Upper lobe of right lung (tissue), 1 donor: ENCODE measurements at regions not wholly inside any gene's neighbourhood (a gene's known extent, or its start where the extent isn't known, plus 50 kb on each side); places are given as distances from the start of the nearest gene placed in this dataset.

Source experiments
- ATAC-seq: fragments of 200-7000 bp; cut with Tn5 transposase; one replicate; pipeline ENCODE4 v1.9.1; 2020; ENCODE audit warnings: mild to moderate bottlenecking, moderate library complexity
- DNase-seq: peaks from one replicate; pipeline ENCODE4 v3.0.0-alpha.2; 2020
- H3K27ac ChIP-seq: fragments of 200-600 bp; one replicate; pipeline ENCODE4 v1.8.0; 2022
- H3K27me3 ChIP-seq: fragments of 200-600 bp; one replicate; pipeline ENCODE4 v1.8.0; 2022; ENCODE audit warnings: mild to moderate bottlenecking
- H3K36me3 ChIP-seq: fragments of 200-600 bp; one replicate; pipeline ENCODE4 v1.8.0; 2022
- H3K4me1 ChIP-seq: fragments of 200-600 bp; one replicate; pipeline ENCODE4 v1.8.0; 2022
- H3K4me3 ChIP-seq: fragments of 200-600 bp; one replicate; pipeline ENCODE4 v1.8.0; 2022; ENCODE audit warnings: mild to moderate bottlenecking
- H3K9me3 ChIP-seq: fragments of 200-600 bp; one replicate; pipeline ENCODE4 v1.8.0; 2022
- CTCF ChIP-seq: fragments of 200-600 bp; IDR thresholded peaks from one replicate; pipeline ENCODE4 v1.8.0; 2022; ENCODE audit warnings: antibody characterized with exemption
- intact Hi-C: fragments of 100-400 bp; cut with DNase I; formaldehyde crosslinking; loops from one replicate; pipeline ENCODE4 v1.11.0; 2022
- donor health status: DM: no; HTN: yes; CAD: no; lungs with severe emphysema.

- peak overlapping the region; percentile 37 for H3K27ac ChIP-seq
- DNase-seq (peak; percentile 92), ATAC-seq (peak; percentile 90)
- no peaks in the 10 kb centered on the region for H3K9me3 ChIP-seq
- no peaks in the 10 kb centered on the region for H3K36me3 ChIP-seq
- intact Hi-C loops: loop anchor here (10.0 kb wide), 1 partner anchor 91 kb away; no protein-coding TSS in a partner anchor
- peaks cover 11% of the 10 kb centered on the region for H3K4me1 ChIP-seq
- no peaks in the 10 kb centered on the region for H3K27me3 ChIP-seq
- peak overlapping the region; percentile 52 for H3K4me3 ChIP-seq
- TF ChIP-seq CTCF: peak; percentile 98
These were observed 75.8 kb upstream of the ZBED5 start for GRCh38 chr11:10933455-10934292.

DNA sequence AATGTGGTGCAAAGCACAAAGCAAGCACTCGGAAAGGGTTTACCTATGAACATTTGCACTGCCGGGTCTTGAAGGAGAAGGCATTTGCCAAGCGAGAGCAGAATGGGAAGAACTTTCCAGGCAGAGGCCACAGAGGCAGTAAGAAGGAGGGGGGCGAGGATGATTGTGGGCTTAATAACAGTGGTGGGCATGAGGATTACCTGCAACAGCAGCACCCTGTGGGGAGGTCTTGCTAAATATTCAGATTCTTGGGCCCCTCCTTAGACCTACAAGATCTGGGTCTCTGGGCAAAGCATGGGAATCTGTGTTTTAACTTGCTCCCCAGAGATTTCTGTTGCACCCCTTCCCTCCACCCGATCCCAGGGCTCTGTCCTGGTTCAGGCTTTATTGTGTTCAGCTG is 75.1 kb upstream of the ZBED5 start:
- ATAC-seq: no peak
- intact Hi-C loops: loop anchor here (10.0 kb wide), 1 partner anchor 92 kb away; no protein-coding TSS in a partner anchor
- DNase-seq: no peak
- Histone ChIP-seq H3K9me3 (no peaks in the 10 kb centered on the region), H3K36me3 (no peaks in the 10 kb centered on the region), H3K4me1 (peaks cover 11% of the 10 kb centered on the region), H3K27me3 (no peaks in the 10 kb centered on the region), H3K4me3 (no peak overlapping the region), H3K27ac (no peak overlapping the region)
- no peak for TF ChIP-seq CTCF

DNA sequence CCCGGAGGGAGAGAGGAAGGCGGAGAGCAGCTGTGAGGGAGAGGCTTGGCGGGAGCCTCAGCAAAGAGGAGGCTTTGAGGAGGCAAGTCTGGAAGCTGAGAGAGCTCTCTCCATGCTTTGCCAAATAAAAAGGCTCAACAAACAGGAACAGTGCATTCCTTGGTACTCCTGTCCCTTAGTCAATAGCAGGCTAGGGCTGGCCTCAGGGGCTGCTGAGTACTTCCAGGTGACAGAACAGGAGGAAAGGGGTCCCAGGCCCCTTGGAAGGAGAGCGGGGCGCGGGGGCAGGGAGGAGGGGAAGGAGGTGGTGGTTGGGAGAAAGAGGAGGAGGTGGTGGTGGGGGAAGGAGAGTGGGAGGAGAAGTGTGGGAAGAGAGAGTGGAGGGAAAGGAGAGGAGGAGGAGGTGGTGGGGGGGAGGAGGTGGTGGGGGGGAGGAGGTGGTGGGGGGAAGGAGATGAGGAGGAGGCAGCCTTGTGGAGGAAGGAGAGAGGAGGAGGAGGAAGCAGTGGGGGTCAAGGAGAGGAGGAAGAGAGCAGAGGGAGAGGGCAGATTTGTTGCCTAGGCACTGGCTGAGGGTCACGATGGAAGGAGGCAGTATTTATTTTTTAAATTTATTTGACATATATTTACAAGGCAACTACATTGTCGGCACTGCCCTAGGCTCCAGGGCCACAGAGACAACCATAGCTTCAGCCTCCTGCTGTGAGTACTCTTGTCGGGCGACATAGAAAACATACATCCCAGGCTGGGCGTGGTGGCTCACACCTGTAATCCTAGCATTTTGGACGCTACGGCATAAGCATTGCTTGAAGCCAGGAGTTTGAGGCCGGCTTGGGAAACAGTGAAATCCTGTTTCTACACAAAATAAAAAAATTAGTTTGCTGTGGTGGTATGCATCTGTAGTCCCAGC is 74.2 kb upstream of the ZBED5 start:
- intact Hi-C loops: loop anchor here (10.0 kb wide), 1 partner anchor 93 kb away; no protein-coding TSS in a partner anchor
- H3K9me3 ChIP-seq: no peaks in the 10 kb centered on the region
- H3K27me3 ChIP-seq: no peaks in the 10 kb centered on the region
- TF ChIP-seq CTCF: no peak
- peaks cover 11% of the 10 kb centered on the region for H3K4me1 ChIP-seq
- no peaks in the 10 kb centered on the region for H3K36me3 ChIP-seq
- peak overlapping the region; percentile 66 for H3K4me3 ChIP-seq
- ATAC-seq: no peak
- H3K27ac ChIP-seq: peak overlapping the region; percentile 86
- DNase-seq: peak; percentile 71

DNA sequence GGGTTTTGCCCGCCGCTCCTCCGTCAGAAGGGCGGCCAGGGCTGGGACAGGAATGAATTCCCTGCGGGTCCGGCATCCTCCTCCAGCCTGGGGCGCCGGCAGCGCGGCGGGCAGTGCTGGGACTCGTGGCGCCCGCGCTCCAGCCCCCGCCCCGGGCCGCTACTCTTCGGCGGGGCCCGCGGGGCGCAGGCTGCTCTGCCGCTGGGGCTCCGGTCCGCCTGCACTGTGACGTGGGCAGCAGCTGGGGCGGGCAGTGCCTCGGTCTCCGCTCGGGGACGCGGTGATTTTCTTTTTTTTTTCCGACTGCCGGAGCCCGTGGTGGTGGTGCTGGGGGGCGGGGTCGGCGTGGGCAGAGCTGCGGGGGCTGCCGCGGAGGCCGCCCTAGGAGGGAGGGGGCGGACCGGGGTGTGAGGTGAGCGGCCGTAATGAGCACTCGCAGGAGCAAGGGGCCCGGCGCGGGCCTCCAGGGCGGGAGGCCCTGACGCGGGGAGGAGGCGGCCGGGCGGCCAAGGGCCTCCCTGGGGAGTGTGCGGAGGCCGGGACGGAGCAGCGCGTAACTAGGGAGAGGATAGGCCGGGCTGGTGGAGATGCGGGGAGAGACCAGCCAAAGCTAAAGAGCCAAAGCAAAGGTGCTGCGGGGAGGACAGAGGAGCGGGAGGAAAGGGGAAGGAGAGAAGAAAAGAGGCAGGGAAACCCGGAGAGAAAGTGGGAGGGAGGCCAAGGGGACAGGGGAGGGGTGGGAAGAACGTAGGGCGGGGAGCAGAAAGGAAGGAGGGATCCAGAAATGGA is 73.3 kb upstream of the ZBED5 start:
- intact Hi-C loops: loop anchor here (10.0 kb wide), 1 partner anchor 94 kb away; no protein-coding TSS in a partner anchor
- DNase-seq (peak; percentile 87), ATAC-seq (peak; percentile 77)
- peak overlapping the region; percentile 66 for H3K4me3 ChIP-seq
- no peaks in the 10 kb centered on the region for H3K27me3 ChIP-seq
- no peaks in the 10 kb centered on the region for H3K36me3 ChIP-seq
- H3K4me1 ChIP-seq: peaks cover 11% of the 10 kb centered on the region
- no peaks in the 10 kb centered on the region for H3K9me3 ChIP-seq
- peak overlapping the region; percentile 86 for H3K27ac ChIP-seq
- TF ChIP-seq CTCF: no peak
